OCI-LY7 (cell line): ENCODE measurements at regions not wholly inside any gene's neighbourhood (a gene's known extent, or its start where the extent isn't known, plus 50 kb on each side); places are given as distances from the start of the nearest gene placed in this dataset.

Experiments used
- BruUV-seq: library from RNA; stranded (reverse); fragments of 400-500 nt; replicated peaks from 2 replicates; lab custom pipeline; 2021; lab: Mats Ljungman, UMichigan
- CTCF ChIA-PET: fragments of 300-600 bp; sonication (Branson Sonifier 250); formaldehyde crosslinking; loops from one replicate; lab custom pipeline; 2022; ENCODE audit warnings: antibody characterized with exemption; ENCODE audit not compliant: unreplicated experiment; lab: Charles Lee
- POLR2A ChIA-PET: fragments of 300-600 bp; sonication (Branson Sonifier 250); formaldehyde crosslinking; loops from one replicate; lab custom pipeline; 2022; ENCODE audit warnings: antibody characterized with exemption; lab: Charles Lee
- DNase-seq: peaks from one replicate; pipeline ENCODE4 v3.0.0-alpha.2; 2015; ENCODE audit warnings: low spot score
- H2AFZ ChIP-seq: fragments of 200-600 bp; sonication (generic), shearing (Covaris generic); 2 replicates; pipeline ENCODE4 v1.6.1; 2014; ENCODE audit warnings: mild to moderate bottlenecking, antibody characterized with exemption, low read length, moderate library complexity
- H3K27ac ChIP-seq: fragments of 200-600 bp; sonication (generic); 2 replicates; pipeline ENCODE4 v1.5.1; 2014; ENCODE audit warnings: mixed run types, low read depth, mild to moderate bottlenecking, moderate library complexity, low read length, inconsistent platforms; ENCODE audit not compliant: poor library complexity, severe bottlenecking
- H3K36me3 ChIP-seq: fragments of 200-600 bp; sonication (generic); 2 replicates; pipeline ENCODE4 v1.6.1; 2014; ENCODE audit warnings: mild to moderate bottlenecking, antibody characterized with exemption, low read length, moderate library complexity, mixed read lengths; ENCODE audit not compliant: insufficient read depth
- H3K4me1 ChIP-seq: fragments of 200-600 bp; sonication (generic); 2 replicates; pipeline ENCODE4 v1.5.1; 2014; ENCODE audit warnings: mild to moderate bottlenecking, low read length; ENCODE audit not compliant: insufficient read depth, poor library complexity, severe bottlenecking
- H3K4me2 ChIP-seq: fragments of 200-600 bp; sonication (generic); 2 replicates; pipeline ENCODE4 v1.6.1; 2014; ENCODE audit warnings: mild to moderate bottlenecking, low read length
- H3K4me3 ChIP-seq: fragments of 200-600 bp; sonication (generic); 2 replicates; pipeline ENCODE4 v1.5.1; 2014; ENCODE audit warnings: mild to moderate bottlenecking, low read depth, low read length; ENCODE audit not compliant: poor library complexity, severe bottlenecking
- H3K79me2 ChIP-seq: fragments of 200-600 bp; sonication (generic); 2 replicates; pipeline ENCODE4 v1.6.1; 2016; ENCODE audit warnings: low read depth, mild to moderate bottlenecking, low read length, moderate library complexity, mixed read lengths; ENCODE audit not compliant: insufficient read depth
- H3K9me2 ChIP-seq: fragments of 200-600 bp; sonication (generic); 2 replicates; pipeline ENCODE4 v1.6.1; 2016; ENCODE audit warnings: mild to moderate bottlenecking, low read length, mixed read lengths; ENCODE audit not compliant: insufficient read depth
- H3K9me3 ChIP-seq: fragments of 200-600 bp; sonication (generic); 2 replicates; pipeline ENCODE4 v1.6.1; 2014; ENCODE audit warnings: mild to moderate bottlenecking, mixed run types, low read length, mixed read lengths
- H4K20me1 ChIP-seq: fragments of 200-600 bp; sonication (generic); 2 replicates; pipeline ENCODE4 v1.6.1; 2014; ENCODE audit warnings: mild to moderate bottlenecking, antibody characterized with exemption, low read length, moderate library complexity, mixed read lengths; ENCODE audit not compliant: insufficient read depth
- CTCF ChIP-seq: fragments of 200-600 bp; sonication (generic); conservative IDR thresholded peaks from 2 replicates; pipeline ENCODE4 v1.5.1; 2014; ENCODE audit warnings: mild to moderate bottlenecking, antibody characterized with exemption, low read length, moderate library complexity, mixed read lengths
- EZH2phosphoT487 ChIP-seq: fragments of 200-600 bp; sonication (generic); IDR thresholded peaks from 2 replicates; pipeline ENCODE4 v1.6.1; 2018; ENCODE audit warnings: low read depth, borderline replicate concordance, mild to moderate bottlenecking, mixed run types, antibody characterized with exemption, low read length, moderate library complexity, mixed read lengths
- intact Hi-C: fragments of 100-400 bp; cut with micrococcal nuclease; formaldehyde crosslinking; loops from one replicate; pipeline ENCODE4 v1.10.0; 2022; ENCODE audit not compliant: unreplicated experiment

GRCh38 chr14:56905282-56905681, 95.0 kb upstream of the OTX2 start:
- no peaks in the 10 kb centered on the region for H3K9me2 ChIP-seq
- no peak overlapping the region for H2AFZ ChIP-seq
- H3K4me2 ChIP-seq: no peak overlapping the region
- H3K36me3 ChIP-seq: no peaks in the 10 kb centered on the region
- no peaks in the 10 kb centered on the region for H3K9me3 ChIP-seq
- intact Hi-C loops: no loop called here
- ChIA-PET POLR2A (no interaction called here), CTCF (no interaction called here)
- H3K4me1 ChIP-seq: no peaks in the 10 kb centered on the region
- no TSS peak for BruUV-seq
- H4K20me1 ChIP-seq: no peaks in the 10 kb centered on the region
- TF ChIP-seq CTCF (no peak), EZH2phosphoT487 (no peak)
- DNase-seq: no peak
- no peak overlapping the region for H3K4me3 ChIP-seq
- no peaks in the 10 kb centered on the region for H3K79me2 ChIP-seq
- H3K27ac ChIP-seq: no peak overlapping the region

- Histone ChIP-seq H3K79me2 (no peaks in the 10 kb centered on the region), H3K9me3 (no peaks in the 10 kb centered on the region), H4K20me1 (no peaks in the 10 kb centered on the region), H3K27ac (no peak overlapping the region), H3K4me1 (no peaks in the 10 kb centered on the region), H3K9me2 (no peaks in the 10 kb centered on the region), H3K36me3 (no peaks in the 10 kb centered on the region), H3K4me3 (no peak overlapping the region), H2AFZ (no peak overlapping the region), H3K4me2 (no peak overlapping the region)
- BruUV-seq: no TSS peak
- ChIA-PET CTCF (no interaction called here), POLR2A (interaction anchor here (0.7 kb wide), 1 partner anchor 784 kb away, joined by 4 read pairs; no protein-coding TSS in a partner anchor)
- TF ChIP-seq CTCF: no peak
- TF ChIP-seq EZH2phosphoT487: no peak
- intact Hi-C loops: no loop called here
- no peak for DNase-seq
Observed at GRCh38 chr14:56903304-56903969, 93.2 kb upstream of the OTX2 start.

- Histone ChIP-seq H4K20me1 (no peaks in the 10 kb centered on the region), H3K36me3 (no peaks in the 10 kb centered on the region), H3K9me3 (no peaks in the 10 kb centered on the region), H3K9me2 (no peaks in the 10 kb centered on the region), H3K79me2 (no peaks in the 10 kb centered on the region), H3K4me1 (no peaks in the 10 kb centered on the region), H3K4me2 (no peak overlapping the region), H3K4me3 (no peak overlapping the region), H2AFZ (no peak overlapping the region), H3K27ac (no peak overlapping the region)
- no peak for TF ChIP-seq CTCF
- TF ChIP-seq EZH2phosphoT487: no peak
- ChIA-PET CTCF (no interaction called here), POLR2A (no interaction called here)
- intact Hi-C loops: no loop called here
- no peak for DNase-seq
- no TSS peak for BruUV-seq
Observed at GRCh38 chr14:56902385-56902784, 92.1 kb upstream of the OTX2 start.
